ENCODE measurements at regions not wholly inside any gene's neighbourhood (a gene's known extent, or its start where the extent isn't known, plus 50 kb on each side); places are given as distances from the start of the nearest gene placed in this dataset.

DNA sequence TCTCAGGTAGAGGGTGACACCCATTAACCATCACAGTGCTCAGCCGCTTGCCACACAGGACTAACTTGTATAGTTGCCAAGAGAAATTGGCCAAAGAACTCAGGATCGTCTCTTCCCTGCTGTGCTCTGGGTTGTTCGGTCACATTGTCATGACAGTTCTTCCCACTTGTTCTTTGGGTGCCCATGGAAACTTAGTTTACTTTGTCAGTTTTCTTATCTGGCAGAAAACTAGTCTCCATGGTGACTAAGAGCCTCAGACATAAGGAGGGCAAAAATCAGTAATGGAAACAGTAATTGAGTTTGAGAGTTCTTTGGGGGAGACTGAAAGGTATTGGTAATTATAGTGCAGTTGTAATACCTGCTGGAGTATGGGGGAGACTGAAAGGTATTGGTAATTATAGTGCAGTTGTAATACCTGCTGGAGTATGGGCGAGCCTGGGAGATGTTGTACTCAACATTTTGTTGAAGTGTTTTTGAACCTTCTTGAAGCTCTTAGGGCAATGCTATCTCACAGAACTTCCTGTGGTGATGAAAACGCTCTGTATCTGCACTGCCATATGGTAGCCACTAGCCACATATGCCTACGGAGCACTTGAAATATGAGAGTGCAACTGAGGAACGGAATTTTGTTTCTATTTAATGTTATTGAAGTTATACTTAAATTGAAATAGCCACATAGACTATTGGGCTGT, 95.2 kb upstream of the HDGFL1 start:
- TF ChIP-seq JUN (IDR thresholded peaks at IDR 0.05) (no peak), SMC3 (IDR thresholded peaks at IDR 0.05) (no peak), EHMT2 (IDR thresholded peaks at IDR 0.05; ENCODE audit: low read depth) (no peak), EP300 (IDR thresholded peaks at IDR 0.05) (no peak), POLR2A (IDR thresholded peaks at IDR 0.05; ENCODE audit: low read length) (no peak), REST (IDR thresholded peaks at IDR 0.05) (no peak)
- TF ChIP-seq, protein P1, sequence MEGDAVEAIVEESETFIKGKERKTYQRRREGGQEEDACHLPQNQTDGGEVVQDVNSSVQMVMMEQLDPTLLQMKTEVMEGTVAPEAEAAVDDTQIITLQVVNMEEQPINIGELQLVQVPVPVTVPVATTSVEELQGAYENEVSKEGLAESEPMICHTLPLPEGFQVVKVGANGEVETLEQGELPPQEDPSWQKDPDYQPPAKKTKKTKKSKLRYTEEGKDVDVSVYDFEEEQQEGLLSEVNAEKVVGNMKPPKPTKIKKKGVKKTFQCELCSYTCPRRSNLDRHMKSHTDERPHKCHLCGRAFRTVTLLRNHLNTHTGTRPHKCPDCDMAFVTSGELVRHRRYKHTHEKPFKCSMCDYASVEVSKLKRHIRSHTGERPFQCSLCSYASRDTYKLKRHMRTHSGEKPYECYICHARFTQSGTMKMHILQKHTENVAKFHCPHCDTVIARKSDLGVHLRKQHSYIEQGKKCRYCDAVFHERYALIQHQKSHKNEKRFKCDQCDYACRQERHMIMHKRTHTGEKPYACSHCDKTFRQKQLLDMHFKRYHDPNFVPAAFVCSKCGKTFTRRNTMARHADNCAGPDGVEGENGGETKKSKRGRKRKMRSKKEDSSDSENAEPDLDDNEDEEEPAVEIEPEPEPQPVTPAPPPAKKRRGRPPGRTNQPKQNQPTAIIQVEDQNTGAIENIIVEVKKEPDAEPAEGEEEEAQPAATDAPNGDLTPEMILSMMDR (IDR thresholded peaks at IDR 0.05): no peak
- TF ChIP-seq, protein P2, sequence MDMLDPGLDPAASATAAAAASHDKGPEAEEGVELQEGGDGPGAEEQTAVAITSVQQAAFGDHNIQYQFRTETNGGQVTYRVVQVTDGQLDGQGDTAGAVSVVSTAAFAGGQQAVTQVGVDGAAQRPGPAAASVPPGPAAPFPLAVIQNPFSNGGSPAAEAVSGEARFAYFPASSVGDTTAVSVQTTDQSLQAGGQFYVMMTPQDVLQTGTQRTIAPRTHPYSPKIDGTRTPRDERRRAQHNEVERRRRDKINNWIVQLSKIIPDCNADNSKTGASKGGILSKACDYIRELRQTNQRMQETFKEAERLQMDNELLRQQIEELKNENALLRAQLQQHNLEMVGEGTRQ (IDR thresholded peaks at IDR 0.05): no peak
- TF ChIP-seq, protein P3, sequence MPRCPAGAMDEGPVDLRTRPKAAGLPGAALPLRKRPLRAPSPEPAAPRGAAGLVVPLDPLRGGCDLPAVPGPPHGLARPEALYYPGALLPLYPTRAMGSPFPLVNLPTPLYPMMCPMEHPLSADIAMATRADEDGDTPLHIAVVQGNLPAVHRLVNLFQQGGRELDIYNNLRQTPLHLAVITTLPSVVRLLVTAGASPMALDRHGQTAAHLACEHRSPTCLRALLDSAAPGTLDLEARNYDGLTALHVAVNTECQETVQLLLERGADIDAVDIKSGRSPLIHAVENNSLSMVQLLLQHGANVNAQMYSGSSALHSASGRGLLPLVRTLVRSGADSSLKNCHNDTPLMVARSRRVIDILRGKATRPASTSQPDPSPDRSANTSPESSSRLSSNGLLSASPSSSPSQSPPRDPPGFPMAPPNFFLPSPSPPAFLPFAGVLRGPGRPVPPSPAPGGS (IDR thresholded peaks at IDR 0.05): no peak
